Erythroblast (primary cell): ENCODE measurements at regions not wholly inside any gene's neighbourhood (a gene's known extent, or its start where the extent isn't known, plus 50 kb on each side); places are given as distances from the start of the nearest gene placed in this dataset.

Experiments used
- GATA1 ChIP-seq: IDR thresholded peaks from 2 replicates; pipeline ENCODE4 v1.6.1; 2011; ENCODE audit warnings: low read depth, mild to moderate bottlenecking, control low read depth, low read length, moderate library complexity
- POLR2A ChIP-seq: IDR thresholded peaks from 2 replicates; pipeline ENCODE4 v1.6.1; 2011; ENCODE audit warnings: mild to moderate bottlenecking, low read length

- TF ChIP-seq POLR2A: no peak
- TF ChIP-seq GATA1: no peak
Observed at GRCh38 chr9:93820667-93821306, 134.4 kb downstream of the BARX1 start.
